SK-N-MC (cell line): ENCODE measurements at regions not wholly inside any gene's neighbourhood (a gene's known extent, or its start where the extent isn't known, plus 50 kb on each side); places are given as distances from the start of the nearest gene placed in this dataset.

Experiments used
- FOXP2 ChIP-seq: optimal IDR thresholded peaks from 2 replicates; pipeline ENCODE3; 2011; ENCODE audit warnings: mild to moderate bottlenecking, moderate library complexity; ENCODE audit not compliant: insufficient read depth; ENCODE audit errors: extremely low read length, control extremely low read depth
- POLR2AphosphoS5 ChIP-seq: IDR thresholded peaks from 2 replicates; pipeline ENCODE4 v1.6.1; 2012; ENCODE audit warnings: mild to moderate bottlenecking, low read depth, low read length, borderline replicate concordance

- TF ChIP-seq POLR2AphosphoS5 (no peak), FOXP2 (no peak)
Observed at GRCh38 chr2:181806039-181806392, 85.5 kb upstream of the ITPRID2 start.
